ENCODE measurements at regions not wholly inside any gene's neighbourhood (a gene's known extent, or its start where the extent isn't known, plus 50 kb on each side); places are given as distances from the start of the nearest gene placed in this dataset.

DNA sequence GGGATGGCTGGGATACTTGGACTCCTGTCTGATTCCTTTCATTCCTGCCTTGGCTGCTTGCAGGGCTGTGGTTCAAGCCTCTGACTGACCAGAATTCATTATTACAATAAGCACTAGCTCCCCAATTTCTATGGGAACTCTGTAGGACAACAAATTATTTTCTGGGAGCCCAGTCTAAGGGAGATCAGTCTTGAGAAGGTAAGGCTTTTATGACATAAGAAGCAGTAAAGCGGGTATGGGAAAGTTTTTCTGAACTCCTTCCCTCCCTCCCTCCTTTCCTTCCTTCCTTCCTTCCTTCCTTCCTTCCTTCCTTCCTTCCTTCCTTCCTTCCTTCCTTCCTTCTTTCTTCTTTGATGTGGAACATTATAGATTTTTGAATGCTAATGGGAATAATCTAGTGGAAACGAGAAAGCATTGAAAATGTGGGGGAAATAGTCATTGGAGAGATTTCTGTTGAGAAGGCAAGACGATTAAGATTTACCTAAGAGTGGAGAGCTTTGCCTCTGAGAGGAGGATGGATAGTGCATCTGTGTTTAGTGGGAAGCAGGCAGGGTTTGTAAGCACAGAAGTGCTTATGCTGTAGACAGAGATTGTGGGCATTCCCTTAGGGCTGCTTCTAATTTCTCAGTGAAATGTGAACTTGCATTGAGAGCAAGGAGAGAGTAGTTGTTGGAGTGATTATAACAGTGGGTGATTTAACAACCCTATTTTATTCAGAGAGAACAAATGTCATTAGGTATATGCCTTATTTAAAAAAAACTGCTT is 201.5 kb downstream of the DNAJB9 start:
- ChIA-PET CTCF (interaction anchor here (0.6 kb wide), 1 partner anchor 385 kb away, joined by 3 read pairs; no protein-coding TSS in a partner anchor), SMC1A (ENCODE audit: uncharacterized antibody, unreplicated experiment) (no interaction called here), RAD21 (ENCODE audit: unreplicated experiment) (no interaction called here), POLR2A (no interaction called here)
- no peak for TF ChIP-seq MTA3 (IDR thresholded peaks at IDR 0.05; ENCODE audit: borderline replicate concordance, low read length)
- TF ChIP-seq CREM (IDR thresholded peaks at IDR 0.05; ENCODE audit: low read depth) = no peak
- no peak for TF ChIP-seq HSF1 (IDR thresholded peaks at IDR 0.05; ENCODE audit: low read depth, low read length)
- no peak for TF ChIP-seq RELA (IDR thresholded peaks at IDR 0.05; ENCODE audit: borderline replicate concordance, partially characterized antibody)
- TF ChIP-seq, protein P1, sequence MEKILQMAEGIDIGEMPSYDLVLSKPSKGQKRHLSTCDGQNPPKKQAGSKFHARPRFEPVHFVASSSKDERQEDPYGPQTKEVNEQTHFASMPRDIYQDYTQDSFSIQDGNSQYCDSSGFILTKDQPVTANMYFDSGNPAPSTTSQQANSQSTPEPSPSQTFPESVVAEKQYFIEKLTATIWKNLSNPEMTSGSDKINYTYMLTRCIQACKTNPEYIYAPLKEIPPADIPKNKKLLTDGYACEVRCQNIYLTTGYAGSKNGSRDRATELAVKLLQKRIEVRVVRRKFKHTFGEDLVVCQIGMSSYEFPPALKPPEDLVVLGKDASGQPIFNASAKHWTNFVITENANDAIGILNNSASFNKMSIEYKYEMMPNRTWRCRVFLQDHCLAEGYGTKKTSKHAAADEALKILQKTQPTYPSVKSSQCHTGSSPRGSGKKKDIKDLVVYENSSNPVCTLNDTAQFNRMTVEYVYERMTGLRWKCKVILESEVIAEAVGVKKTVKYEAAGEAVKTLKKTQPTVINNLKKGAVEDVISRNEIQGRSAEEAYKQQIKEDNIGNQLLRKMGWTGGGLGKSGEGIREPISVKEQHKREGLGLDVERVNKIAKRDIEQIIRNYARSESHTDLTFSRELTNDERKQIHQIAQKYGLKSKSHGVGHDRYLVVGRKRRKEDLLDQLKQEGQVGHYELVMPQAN (conservative IDR thresholded peaks at IDR 0.05) = no peak
- no peak for TF ChIP-seq SMC3 (IDR thresholded peaks at IDR 0.05; ENCODE audit: borderline replicate concordance, low read length)
- TF ChIP-seq ETV6 (conservative IDR thresholded peaks at IDR 0.05 in 1 of 2, IDR thresholded peaks at IDR 0.05 in 1 of 2; ENCODE audit: borderline replicate concordance in 1 of 2, low read depth in 1 of 2) = no peak
- TF ChIP-seq REST (IDR thresholded peaks at IDR 0.05; ENCODE audit: low read depth, low read length) = no peak
- no peak for TF ChIP-seq PAX5 (IDR thresholded peaks at IDR 0.05; ENCODE audit: borderline replicate concordance, low read depth, low read length)
- no peak for TF ChIP-seq CHD2 (IDR thresholded peaks at IDR 0.05; ENCODE audit: borderline replicate concordance, low read depth, low read length)
- in situ Hi-C loops (cut with MboI) = no loop called here
- no TSS peak for BruUV-seq (replicated peaks)
- Histone ChIP-seq H2AFZ (ENCODE audit: control insufficient read depth, low read depth, low read length) (no peak overlapping the region), H3K4me2 (ENCODE audit: control insufficient read depth, insufficient read depth) (no peak overlapping the region), H3K9me3 (replicated peaks; ENCODE audit: control insufficient read depth, insufficient read depth, low read length) (no peaks in the 10 kb centered on the region), H3K27ac (ENCODE audit: control insufficient read depth, insufficient read depth) (no peak overlapping the region), H3K79me2 (ENCODE audit: control insufficient read depth, insufficient read depth, low read length) (no peaks in the 10 kb centered on the region), H3K4me3 (no peak overlapping the region), H3K27me3 (replicated peaks in 1 of 2; ENCODE audit: control insufficient read depth in 2 of 2, insufficient read depth in 2 of 2, low read length in 1 of 2) (no peaks in the 10 kb centered on the region), H4K20me1 (ENCODE audit: control insufficient read depth, insufficient read depth) (no peaks in the 10 kb centered on the region), H3K36me3 (ENCODE audit: control insufficient read depth in 2 of 2, insufficient read depth in 2 of 2, low read length in 1 of 2) (no peaks in the 10 kb centered on the region), H3K9ac (ENCODE audit: control insufficient read depth, insufficient read depth, low read length) (no peak overlapping the region), H3K4me1 (ENCODE audit: control insufficient read depth, insufficient read depth, low read length) (no peaks in the 10 kb centered on the region)
- DNase-seq (ENCODE audit: low read depth, low spot score) (no peak), ATAC-seq (no peak), FAIRE-seq (no peak)
- WGBS (ENCODE audit: insufficient coverage, insufficient replicate concordance, low lambda C conversion rate, missing lambda C conversion rate) = 18% methylated on average over 3 of the region's 3 CpGs
- intact Hi-C loops (cut with micrococcal nuclease; ENCODE audit: unreplicated experiment) = no loop called here
